ENCODE measurements at regions not wholly inside any gene's neighbourhood (a gene's known extent, or its start where the extent isn't known, plus 50 kb on each side); places are given as distances from the start of the nearest gene placed in this dataset.

DNA sequence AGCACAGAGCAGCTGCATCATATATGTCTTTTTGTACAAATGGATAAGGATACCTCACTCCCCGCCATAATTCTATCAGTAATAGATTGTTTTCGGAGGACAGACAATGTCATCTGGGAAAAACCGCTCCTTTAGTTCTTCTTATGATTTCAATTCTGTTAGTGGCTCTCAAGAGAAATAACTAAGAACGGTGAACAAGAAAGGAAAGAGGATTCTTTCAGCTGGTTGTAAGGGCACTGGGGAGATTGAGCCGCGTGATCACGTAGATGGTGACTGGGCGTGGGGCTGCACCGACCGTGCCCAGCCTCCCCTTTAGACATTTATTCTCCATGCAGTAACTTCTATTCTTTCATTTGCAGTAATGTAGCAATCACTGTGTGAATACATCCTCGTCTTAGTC is 99.4 kb upstream of the PEG3 start:
- no peak for TF ChIP-seq POLR2A (IDR thresholded peaks at IDR 0.05)
- TF ChIP-seq, protein P1, sequence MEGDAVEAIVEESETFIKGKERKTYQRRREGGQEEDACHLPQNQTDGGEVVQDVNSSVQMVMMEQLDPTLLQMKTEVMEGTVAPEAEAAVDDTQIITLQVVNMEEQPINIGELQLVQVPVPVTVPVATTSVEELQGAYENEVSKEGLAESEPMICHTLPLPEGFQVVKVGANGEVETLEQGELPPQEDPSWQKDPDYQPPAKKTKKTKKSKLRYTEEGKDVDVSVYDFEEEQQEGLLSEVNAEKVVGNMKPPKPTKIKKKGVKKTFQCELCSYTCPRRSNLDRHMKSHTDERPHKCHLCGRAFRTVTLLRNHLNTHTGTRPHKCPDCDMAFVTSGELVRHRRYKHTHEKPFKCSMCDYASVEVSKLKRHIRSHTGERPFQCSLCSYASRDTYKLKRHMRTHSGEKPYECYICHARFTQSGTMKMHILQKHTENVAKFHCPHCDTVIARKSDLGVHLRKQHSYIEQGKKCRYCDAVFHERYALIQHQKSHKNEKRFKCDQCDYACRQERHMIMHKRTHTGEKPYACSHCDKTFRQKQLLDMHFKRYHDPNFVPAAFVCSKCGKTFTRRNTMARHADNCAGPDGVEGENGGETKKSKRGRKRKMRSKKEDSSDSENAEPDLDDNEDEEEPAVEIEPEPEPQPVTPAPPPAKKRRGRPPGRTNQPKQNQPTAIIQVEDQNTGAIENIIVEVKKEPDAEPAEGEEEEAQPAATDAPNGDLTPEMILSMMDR (IDR thresholded peaks at IDR 0.05), result no peak
